Spleen (tissue), 11 donors: ENCODE measurements at regions not wholly inside any gene's neighbourhood (a gene's known extent, or its start where the extent isn't known, plus 50 kb on each side); places are given as distances from the start of the nearest gene placed in this dataset.

ENCODE experiments used
- DNase-seq: peaks from one replicate; pipeline ENCODE4 v3.0.0-alpha.2; 2020
- H3K27ac ChIP-seq, 8 donors: fragments of 200-600 bp; sonication (generic) in 7 of 8; 1 replicate in 4 of 8; 2 replicates in 4 of 8; pipeline versions ENCODE4 v1.5.0 to v1.8.0; 2016 to 2021; ENCODE audit warnings: inconsistent platforms in 4 of 8, mild to moderate bottlenecking in 4 of 8, moderate library complexity in 1 of 8
- H3K27me3 ChIP-seq, 7 donors: fragments of 200-600 bp; sonication (generic) in 6 of 7; replicated peaks in 1 of 7; 1 replicate in 4 of 7; 2 replicates in 3 of 7; pipeline versions ENCODE4 v1.5.0 to v1.8.0; 2016 to 2021; ENCODE audit warnings: inconsistent platforms in 3 of 7, mild to moderate bottlenecking in 1 of 7
- H3K36me3 ChIP-seq, 6 donors: fragments of 200-600 bp; sonication (generic) in 5 of 6; 1 replicate in 4 of 6; 2 replicates in 2 of 6; pipeline versions ENCODE4 v1.5.0 to v1.8.0; 2016 to 2021; ENCODE audit warnings: inconsistent platforms in 2 of 6
- H3K4me1 ChIP-seq, 6 donors: fragments of 200-600 bp; sonication (generic) in 5 of 6; 1 replicate in 3 of 6; 2 replicates in 3 of 6; pipeline versions ENCODE4 v1.5.0 to v1.8.0; 2016 to 2021; ENCODE audit warnings: inconsistent platforms in 3 of 6
- H3K4me3 ChIP-seq, 8 donors: fragments of 200-600 bp; sonication (generic) in 7 of 8; 1 replicate in 4 of 8; 2 replicates in 4 of 8; pipeline versions ENCODE4 v1.5.0 to v1.8.0; 2016 to 2021; ENCODE audit warnings: inconsistent platforms in 4 of 8, mild to moderate bottlenecking in 4 of 8, moderate library complexity in 2 of 8
- H3K9me3 ChIP-seq, 8 donors: fragments of 200-600 bp; sonication (generic) in 7 of 8; 1 replicate in 4 of 8; 2 replicates in 4 of 8; pipeline versions ENCODE4 v1.5.0 to v1.8.0; 2016 to 2021; ENCODE audit warnings: inconsistent platforms in 4 of 8
- POLR2A ChIP-seq, 3 donors: fragments of 450-650 bp; IDR thresholded peaks; one replicate each; pipeline ENCODE4 v1.5.1; 2017; ENCODE audit warnings: antibody characterized with exemption in 3 of 3, mild to moderate bottlenecking in 1 of 3
- POLR2AphosphoS5 ChIP-seq, 3 donors: sonication (generic); formaldehyde crosslinking; IDR thresholded peaks; one replicate each; pipeline ENCODE4 v1.5.1; 2017; ENCODE audit warnings: antibody characterized with exemption in 3 of 3
- WGBS, 5 donors: extraction: QIAGEN DNeasy Blood & Tissue Kit in 3 of 5; methylation state at CpG; one replicate each; pipeline versions ENCODE4 v1.1.5 to v1.1.7; 2013 to 2018; 5-methylcytosine and 5-hydroxymethylcytosine counted together
- intact Hi-C: fragments of 100-400 bp; cut with DNase I; formaldehyde crosslinking; loops from one replicate; pipeline ENCODE4 v1.15.0; 2023; ENCODE audit warnings: low total_unique reads
- TF ChIP-seq, protein P1 (sequence below), 11 experiments: fragments of 200-600 bp in 7 of 11; fragments of 450-650 bp in 4 of 11; sonication (generic) in 4 of 11; IDR thresholded peaks in 8 of 11; conservative IDR thresholded peaks in 3 of 11; 1 replicate in 7 of 11; 2 replicates in 4 of 11; pipeline versions ENCODE4 v1.4.0 to v1.8.0; 2016 to 2021; ENCODE audit warnings: antibody characterized with exemption in 11 of 11, inconsistent platforms in 4 of 11, mild to moderate bottlenecking in 1 of 11
- donor health status: healthy with polysubstance abuse.
- donor health status: DM: no; HTN: no; CAD: no; lungs with moderate emphysema.
- donor health status: DM: no; HTN: no; CAD: no.
- donor health status: Bipolar disorder and iron deficiency.
- donor health status: healthy.
- donor health status: DM: no; HTN: no; CAD: no.
- donor health status: DM: yes; HTN: yes; CAD: no.

DNA sequence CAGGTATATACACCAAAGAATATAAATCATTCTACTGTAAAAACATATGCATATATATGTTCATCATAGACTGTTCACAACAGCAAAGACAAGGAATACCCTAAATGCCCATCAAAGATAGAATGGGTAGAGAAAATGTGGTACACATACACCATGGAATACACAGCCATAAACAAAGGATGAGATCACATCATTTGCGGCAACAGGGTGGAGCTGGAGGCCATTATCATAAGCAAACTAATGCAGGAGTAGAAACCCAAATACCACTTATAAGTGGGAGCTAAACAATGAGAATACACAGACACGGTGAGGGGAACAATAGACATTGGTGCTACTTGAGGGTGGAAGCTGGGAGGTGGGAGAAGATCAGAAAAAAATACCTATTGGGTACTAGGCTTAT, 117.6 kb downstream of the COX7C start:
- 77 to 88% (median 86%) methylated on average over 2 of the region's 2 CpGs for WGBS, 5 donors
- intact Hi-C loops, result no loop called here
- no peak overlapping the region for H3K4me3 ChIP-seq
- no peaks in the 10 kb centered on the region for H3K4me1 ChIP-seq
- H3K27me3 ChIP-seq, result no peaks in the 10 kb centered on the region
- DNase-seq, result no peak
- H3K36me3 ChIP-seq, result no peaks in the 10 kb centered on the region
- H3K27ac ChIP-seq, result no peak overlapping the region
- peaks cover 0 to 55% (median 33%) of the 10 kb centered on the region in 8 donors for H3K9me3 ChIP-seq
- no peak for TF ChIP-seq POLR2AphosphoS5 (IDR thresholded peaks at IDR 0.05)
- TF ChIP-seq POLR2A (IDR thresholded peaks at IDR 0.05), result no peak
- TF ChIP-seq, protein P1, sequence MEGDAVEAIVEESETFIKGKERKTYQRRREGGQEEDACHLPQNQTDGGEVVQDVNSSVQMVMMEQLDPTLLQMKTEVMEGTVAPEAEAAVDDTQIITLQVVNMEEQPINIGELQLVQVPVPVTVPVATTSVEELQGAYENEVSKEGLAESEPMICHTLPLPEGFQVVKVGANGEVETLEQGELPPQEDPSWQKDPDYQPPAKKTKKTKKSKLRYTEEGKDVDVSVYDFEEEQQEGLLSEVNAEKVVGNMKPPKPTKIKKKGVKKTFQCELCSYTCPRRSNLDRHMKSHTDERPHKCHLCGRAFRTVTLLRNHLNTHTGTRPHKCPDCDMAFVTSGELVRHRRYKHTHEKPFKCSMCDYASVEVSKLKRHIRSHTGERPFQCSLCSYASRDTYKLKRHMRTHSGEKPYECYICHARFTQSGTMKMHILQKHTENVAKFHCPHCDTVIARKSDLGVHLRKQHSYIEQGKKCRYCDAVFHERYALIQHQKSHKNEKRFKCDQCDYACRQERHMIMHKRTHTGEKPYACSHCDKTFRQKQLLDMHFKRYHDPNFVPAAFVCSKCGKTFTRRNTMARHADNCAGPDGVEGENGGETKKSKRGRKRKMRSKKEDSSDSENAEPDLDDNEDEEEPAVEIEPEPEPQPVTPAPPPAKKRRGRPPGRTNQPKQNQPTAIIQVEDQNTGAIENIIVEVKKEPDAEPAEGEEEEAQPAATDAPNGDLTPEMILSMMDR (IDR thresholded peaks at IDR 0.05 in 8 of 11, conservative IDR thresholded peaks at IDR 0.05 in 3 of 11), result no peak

DNA sequence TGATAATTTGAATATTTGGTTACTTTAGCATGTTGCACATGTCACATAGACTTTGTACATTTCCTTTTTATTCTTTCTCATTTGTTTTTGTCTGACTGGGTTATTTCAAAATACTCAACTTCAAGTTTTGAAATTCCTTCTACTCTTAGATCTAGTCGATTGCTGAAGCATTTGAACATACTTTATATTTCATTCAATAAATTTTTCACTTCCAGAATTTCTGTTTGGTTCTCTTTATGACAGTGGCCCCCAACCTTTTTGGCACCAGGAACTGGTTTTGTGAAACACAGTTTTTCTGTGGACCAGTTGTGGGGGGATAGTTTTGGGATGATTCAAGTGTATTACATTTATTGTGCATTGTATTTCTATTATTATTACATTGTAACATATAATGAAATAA, 119.8 kb downstream of the COX7C start:
- H3K36me3 ChIP-seq, result no peaks in the 10 kb centered on the region
- DNase-seq, result no peak
- no peaks in the 10 kb centered on the region for H3K4me1 ChIP-seq
- H3K27ac ChIP-seq, result no peak overlapping the region
- H3K4me3 ChIP-seq, result no peak overlapping the region
- H3K27me3 ChIP-seq, result no peaks in the 10 kb centered on the region
- H3K9me3 ChIP-seq, result peaks cover 0 to 41% (median 32%) of the 10 kb centered on the region in 8 donors
- intact Hi-C loops, result no loop called here
- TF ChIP-seq, protein P1 (IDR thresholded peaks at IDR 0.05 in 8 of 11, conservative IDR thresholded peaks at IDR 0.05 in 3 of 11), result no peak
- TF ChIP-seq POLR2AphosphoS5 (IDR thresholded peaks at IDR 0.05), result no peak
- TF ChIP-seq POLR2A (IDR thresholded peaks at IDR 0.05), result no peak
- 70 to 77% (median 75%) methylated on average over 1 of the region's 1 CpG for WGBS, 5 donors

DNA sequence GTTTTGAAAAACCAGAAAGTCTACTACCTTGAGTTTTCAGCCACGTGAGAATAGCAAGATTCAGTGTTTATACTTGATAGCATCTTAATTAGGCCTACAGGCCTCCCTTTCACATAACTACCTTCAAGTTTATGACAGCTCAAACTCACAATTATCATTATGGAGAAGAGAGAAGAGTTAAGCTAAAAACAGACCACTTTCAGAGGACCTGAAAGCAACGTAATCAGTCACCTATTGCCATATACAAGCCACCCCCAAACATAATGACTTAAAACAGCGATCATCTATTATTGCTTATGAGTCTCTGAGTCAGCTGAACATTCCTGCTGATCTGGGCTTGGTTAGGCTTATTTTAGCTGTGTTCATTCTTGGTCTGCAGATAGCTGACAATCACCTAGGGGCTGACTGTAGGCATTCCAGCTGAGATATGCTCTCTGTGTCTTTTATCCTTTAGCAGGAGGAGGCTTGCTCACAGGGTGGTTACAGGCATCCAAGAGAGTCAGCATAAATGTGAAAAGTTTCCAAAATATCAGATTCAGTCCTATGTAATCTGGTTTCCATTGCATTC, 130.9 kb downstream of the COX7C start:
- intact Hi-C loops, result no loop called here
- no peaks in the 10 kb centered on the region for H3K27me3 ChIP-seq
- H3K4me1 ChIP-seq, result no peaks in the 10 kb centered on the region
- TF ChIP-seq, protein P1 (IDR thresholded peaks at IDR 0.05 in 8 of 11, conservative IDR thresholded peaks at IDR 0.05 in 3 of 11), result no peak
- no peak for TF ChIP-seq POLR2A (IDR thresholded peaks at IDR 0.05)
- no peak for TF ChIP-seq POLR2AphosphoS5 (IDR thresholded peaks at IDR 0.05)
- no peak for DNase-seq
- H3K9me3 ChIP-seq, result no peaks in the 10 kb centered on the region
- H3K4me3 ChIP-seq, result no peak overlapping the region
- WGBS, 5 donors, result 39 to 68% (median 53%) methylated on average over 3 of the region's 3 CpGs
- H3K27ac ChIP-seq, result no peak overlapping the region
- H3K36me3 ChIP-seq, result no peaks in the 10 kb centered on the region

GRCh38 chr5:86749841-86750240, 132.1 kb downstream of the COX7C start:
- no peaks in the 10 kb centered on the region for H3K9me3 ChIP-seq
- H3K4me1 ChIP-seq, result no peaks in the 10 kb centered on the region
- no peak overlapping the region for H3K4me3 ChIP-seq
- no peak for DNase-seq
- no peaks in the 10 kb centered on the region for H3K36me3 ChIP-seq
- H3K27ac ChIP-seq, result no peak overlapping the region
- no peaks in the 10 kb centered on the region for H3K27me3 ChIP-seq
- intact Hi-C loops, result no loop called here
- TF ChIP-seq, protein P1 (IDR thresholded peaks at IDR 0.05 in 8 of 11, conservative IDR thresholded peaks at IDR 0.05 in 3 of 11), result no peak
- no peak for TF ChIP-seq POLR2A (IDR thresholded peaks at IDR 0.05)
- TF ChIP-seq POLR2AphosphoS5 (IDR thresholded peaks at IDR 0.05), result no peak
